Coronary artery (tissue), 2 donors: ENCODE measurements at regions not wholly inside any gene's neighbourhood (a gene's known extent, or its start where the extent isn't known, plus 50 kb on each side); places are given as distances from the start of the nearest gene placed in this dataset.

ENCODE experiments used
- DNase-seq: peaks from one replicate; pipeline ENCODE4 v3.0.0-alpha.2; 2017; ENCODE audit warnings: low spot score
- H3K27ac ChIP-seq, 2 donors: fragments of 200-600 bp; sonication (generic); one replicate each; pipeline ENCODE4 v1.5.1; 2016 to 2019
- H3K4me3 ChIP-seq: fragments of 200-600 bp; sonication (generic); 2 replicates; pipeline ENCODE4 v1.5.1; 2016; ENCODE audit warnings: mild to moderate bottlenecking, moderate library complexity
- TF ChIP-seq, protein P1 (sequence below): fragments of 200-600 bp; sonication (generic); IDR thresholded peaks from one replicate; pipeline ENCODE4 v1.5.1; 2019; ENCODE audit warnings: antibody characterized with exemption

DNA sequence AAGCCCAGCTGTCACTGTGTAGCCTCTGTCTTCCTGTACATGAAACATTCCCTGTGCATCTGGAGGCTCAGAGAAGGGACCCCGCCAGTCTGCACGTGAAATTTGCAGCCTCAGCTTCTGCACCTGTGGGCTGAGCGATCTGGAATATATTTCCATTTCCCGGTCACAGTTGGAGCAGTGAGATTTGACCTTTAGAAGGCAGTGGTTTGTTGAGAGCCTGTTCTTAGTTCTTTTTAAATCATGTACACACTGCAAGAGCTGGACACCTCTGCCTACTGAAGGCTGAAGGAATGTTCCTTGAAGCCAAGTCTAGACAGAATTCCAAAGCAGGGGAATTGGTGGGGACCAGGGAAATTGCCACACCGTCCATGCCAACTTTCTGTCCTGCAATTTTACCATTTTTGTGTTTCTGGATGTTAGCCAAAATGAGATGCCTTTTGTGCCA, 706.6 kb downstream of the INHBA start:
- no peak for DNase-seq
- Histone ChIP-seq H3K27ac (peak overlapping the region in 1 of 2 donors; percentile 39), H3K4me3 (no peak overlapping the region)
- TF ChIP-seq, protein P1, sequence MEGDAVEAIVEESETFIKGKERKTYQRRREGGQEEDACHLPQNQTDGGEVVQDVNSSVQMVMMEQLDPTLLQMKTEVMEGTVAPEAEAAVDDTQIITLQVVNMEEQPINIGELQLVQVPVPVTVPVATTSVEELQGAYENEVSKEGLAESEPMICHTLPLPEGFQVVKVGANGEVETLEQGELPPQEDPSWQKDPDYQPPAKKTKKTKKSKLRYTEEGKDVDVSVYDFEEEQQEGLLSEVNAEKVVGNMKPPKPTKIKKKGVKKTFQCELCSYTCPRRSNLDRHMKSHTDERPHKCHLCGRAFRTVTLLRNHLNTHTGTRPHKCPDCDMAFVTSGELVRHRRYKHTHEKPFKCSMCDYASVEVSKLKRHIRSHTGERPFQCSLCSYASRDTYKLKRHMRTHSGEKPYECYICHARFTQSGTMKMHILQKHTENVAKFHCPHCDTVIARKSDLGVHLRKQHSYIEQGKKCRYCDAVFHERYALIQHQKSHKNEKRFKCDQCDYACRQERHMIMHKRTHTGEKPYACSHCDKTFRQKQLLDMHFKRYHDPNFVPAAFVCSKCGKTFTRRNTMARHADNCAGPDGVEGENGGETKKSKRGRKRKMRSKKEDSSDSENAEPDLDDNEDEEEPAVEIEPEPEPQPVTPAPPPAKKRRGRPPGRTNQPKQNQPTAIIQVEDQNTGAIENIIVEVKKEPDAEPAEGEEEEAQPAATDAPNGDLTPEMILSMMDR: no peak

DNA sequence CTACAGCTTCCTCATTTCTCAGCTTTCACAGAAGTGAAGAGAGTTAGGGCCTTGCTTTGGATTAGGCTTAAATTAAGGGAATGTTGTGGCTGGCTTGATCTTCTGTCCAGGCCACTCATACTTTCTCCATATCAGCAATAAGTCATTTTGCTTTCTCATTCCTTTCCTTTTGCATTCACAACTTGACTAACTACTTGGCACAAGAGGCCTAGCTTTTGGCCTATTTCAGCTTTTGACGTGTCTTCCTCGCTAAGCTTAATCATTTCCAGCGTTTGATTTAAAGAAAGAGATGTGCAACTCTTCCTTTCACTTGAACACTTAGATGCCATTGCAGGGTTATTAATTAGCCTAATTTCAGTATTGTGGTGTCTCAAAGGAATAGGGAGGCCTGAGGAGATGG, 712.0 kb downstream of the INHBA start:
- no peak for DNase-seq
- H3K4me3 ChIP-seq: no peak overlapping the region
- H3K27ac ChIP-seq: peak overlapping the region in 1 of 2 donors; percentile 64
- TF ChIP-seq, protein P1: no peak

DNA sequence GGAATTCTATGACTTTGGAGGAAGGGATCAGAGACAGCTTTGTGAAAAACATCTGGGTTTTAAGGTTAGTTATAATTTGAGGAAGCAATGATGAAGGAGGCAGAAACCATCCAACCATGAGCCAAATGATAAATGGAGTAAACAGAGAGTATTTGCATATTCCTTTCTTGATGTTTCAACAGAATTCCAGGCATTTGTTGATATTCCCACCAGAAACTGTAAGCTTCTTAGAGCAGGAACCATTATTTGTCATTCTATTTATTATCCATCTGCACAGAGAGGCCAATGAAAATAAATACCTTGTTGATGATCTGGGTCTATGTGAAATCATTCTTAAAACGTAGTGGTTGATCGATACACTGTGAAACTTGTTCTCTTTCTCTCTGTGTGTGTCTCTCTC, 715.3 kb downstream of the INHBA start:
- TF ChIP-seq, protein P1: no peak
- DNase-seq: no peak
- no peak overlapping the region for H3K27ac ChIP-seq

GRCh38 chr7:40986351-40986873, 716.5 kb downstream of the INHBA start:
- Histone ChIP-seq H3K4me3 (peak overlapping the region; percentile 32), H3K27ac (peak overlapping the region in 1 of 2 donors; percentile 70)
- TF ChIP-seq, protein P1: no peak
- DNase-seq: no peak

More for the DNA sequence above, 715.3 kb downstream of the INHBA start:
- no peak overlapping the region for H3K4me3 ChIP-seq

DNA sequence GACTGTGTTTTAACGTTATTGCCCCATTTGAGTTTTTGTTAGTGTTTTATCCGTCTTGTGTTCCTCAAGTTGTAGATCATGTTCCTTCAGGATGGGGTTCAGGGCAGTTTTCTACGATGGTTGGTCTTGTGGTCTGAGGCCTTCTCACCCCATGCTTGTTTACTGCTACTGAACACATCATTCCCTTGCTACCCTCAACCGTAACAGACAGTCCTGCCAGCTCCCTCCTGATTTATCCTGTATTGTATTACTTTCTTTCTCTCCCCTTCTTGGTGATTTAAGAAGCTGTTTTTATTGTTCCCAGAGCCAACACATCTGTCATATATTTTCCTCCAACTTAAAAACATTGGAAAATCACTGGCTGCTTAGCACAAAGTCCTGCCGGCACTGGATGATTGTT, 719.8 kb downstream of the INHBA start:
- TF ChIP-seq, protein P1: no peak
- no peak for DNase-seq
- Histone ChIP-seq H3K4me3 (no peak overlapping the region), H3K27ac (no peak overlapping the region)

DNA sequence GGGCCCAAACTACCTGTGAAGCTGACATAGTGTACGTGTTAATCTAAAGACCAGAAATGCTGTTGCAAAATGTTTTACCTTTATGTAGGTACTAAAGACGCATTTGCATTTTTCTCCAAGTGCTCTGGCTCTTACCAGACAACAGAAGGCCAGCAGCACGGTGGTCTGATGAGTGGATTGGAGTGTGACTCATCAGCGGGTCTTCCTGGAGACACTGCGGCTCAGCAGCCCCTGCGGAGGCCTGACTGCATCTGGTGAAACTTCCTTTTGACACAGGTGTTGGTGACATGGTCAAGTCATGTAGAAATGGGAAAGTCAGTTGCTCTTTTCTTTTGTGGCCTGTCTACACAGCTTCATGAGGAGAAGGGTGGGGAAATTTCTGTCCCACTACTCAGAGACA, 723.6 kb downstream of the INHBA start:
- no peak for DNase-seq
- H3K4me3 ChIP-seq: no peak overlapping the region
- TF ChIP-seq, protein P1: no peak
- H3K27ac ChIP-seq: no peak overlapping the region

DNA sequence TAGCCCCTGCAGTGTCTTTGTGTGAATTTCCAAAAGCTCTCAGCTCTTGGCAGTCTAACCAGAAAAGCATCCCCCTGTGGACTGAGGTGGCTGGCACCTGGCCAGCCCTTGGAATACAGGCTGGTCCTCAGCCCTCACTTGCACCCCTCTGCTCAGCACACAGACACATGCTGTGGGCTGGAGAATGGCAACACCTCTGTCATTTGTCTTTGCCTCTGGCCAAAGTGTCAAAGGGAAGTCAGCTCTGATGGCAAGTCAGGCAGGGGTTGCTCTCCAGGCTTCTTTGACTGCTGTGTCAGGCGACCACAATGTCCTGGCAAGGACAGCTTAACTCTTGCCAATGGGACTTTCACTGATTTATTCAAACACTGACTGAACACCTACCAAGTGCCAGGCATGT, 724.8 kb downstream of the INHBA start:
- no peak for DNase-seq

More for the DNA sequence above, 724.8 kb downstream of the INHBA start:
- TF ChIP-seq, protein P1: no peak
- no peak overlapping the region for H3K27ac ChIP-seq
- H3K4me3 ChIP-seq: no peak overlapping the region
